GM19372 (cell line): ENCODE measurements at regions not wholly inside any gene's neighbourhood (a gene's known extent, or its start where the extent isn't known, plus 50 kb on each side); places are given as distances from the start of the nearest gene placed in this dataset.

Source experiments
- ATAC-seq: cut with Tn5 transposase; IDR thresholded peaks from one replicate; pipeline ENCODE4 v1.9.1; 2021; ENCODE audit warnings: mild to moderate bottlenecking, low read depth, moderate library complexity; ENCODE audit not compliant: unreplicated experiment

- peak; percentile 99 for ATAC-seq
These were observed 683.1 kb upstream of the SORCS1 start for GRCh38 chr10:107847620-107848019.

- no peak for ATAC-seq
These were observed 670.2 kb upstream of the SORCS1 start for GRCh38 chr10:107834706-107835105.

GRCh38 chr10:107831772-107832171, 667.3 kb upstream of the SORCS1 start:
- ATAC-seq, result no peak

GRCh38 chr10:107829161-107829560, 664.7 kb upstream of the SORCS1 start:
- ATAC-seq, result no peak

GRCh38 chr10:107826171-107826570, 661.7 kb upstream of the SORCS1 start:
- no peak for ATAC-seq

GRCh38 chr10:107814865-107815487, 650.5 kb upstream of the SORCS1 start:
- ATAC-seq, result peak; percentile 79

GRCh38 chr10:107813451-107814162, 649.1 kb upstream of the SORCS1 start:
- ATAC-seq, result no peak

GRCh38 chr10:107809889-107810288, 645.4 kb upstream of the SORCS1 start:
- ATAC-seq, result no peak

- no peak for ATAC-seq
These were observed 643.3 kb upstream of the SORCS1 start for GRCh38 chr10:107807836-107808235.

- ATAC-seq, result no peak
These were observed 641.5 kb upstream of the SORCS1 start for GRCh38 chr10:107806026-107806425.

- no peak for ATAC-seq
These were observed 639.0 kb upstream of the SORCS1 start for GRCh38 chr10:107803546-107803945.

GRCh38 chr10:107800061-107800460, 635.6 kb upstream of the SORCS1 start:
- no peak for ATAC-seq

- no peak for ATAC-seq
These were observed 625.8 kb upstream of the SORCS1 start for GRCh38 chr10:107790271-107790670.

- ATAC-seq, result no peak
These were observed 606.6 kb upstream of the SORCS1 start for GRCh38 chr10:107771066-107771465.

GRCh38 chr10:107767185-107767584, 602.7 kb upstream of the SORCS1 start:
- ATAC-seq, result no peak

GRCh38 chr10:107754814-107755213, 590.3 kb upstream of the SORCS1 start:
- no peak for ATAC-seq

- no peak for ATAC-seq
These were observed 584.7 kb upstream of the SORCS1 start for GRCh38 chr10:107749235-107749634.

GRCh38 chr10:107747851-107748250, 583.3 kb upstream of the SORCS1 start:
- ATAC-seq, result no peak

- no peak for ATAC-seq
These were observed 577.5 kb upstream of the SORCS1 start for GRCh38 chr10:107741971-107742370.

- no peak for ATAC-seq
These were observed 576.6 kb upstream of the SORCS1 start for GRCh38 chr10:107740962-107741690.

- ATAC-seq, result no peak
These were observed 575.4 kb upstream of the SORCS1 start for GRCh38 chr10:107739951-107740350.
